ENCODE measurements at regions not wholly inside any gene's neighbourhood (a gene's known extent, or its start where the extent isn't known, plus 50 kb on each side); places are given as distances from the start of the nearest gene placed in this dataset.
"Not testable (repeated sequence)": the region's sequence is repeated elsewhere in the genome, so short reads cannot be mapped to it uniquely, and the experiment has no call there.

GRCh38 chr7:65132256-65132655 lies 125.8 kb upstream of the ERV3-1 start:
- not testable (repeated sequence) for H3K27me3 Mint-ChIP-seq; ATAC-seq (ENCODE audit: low read depth in 2 of 2); DNase-seq; H3K36me3 Mint-ChIP-seq; H3K9me3 Mint-ChIP-seq; H3K4me1 Mint-ChIP-seq; H3K27ac Mint-ChIP-seq; H3K4me3 Mint-ChIP-seq

- not testable (repeated sequence) for DNase-seq; H3K9me3 Mint-ChIP-seq; H3K4me3 Mint-ChIP-seq; H3K36me3 Mint-ChIP-seq; ATAC-seq (ENCODE audit: low read depth in 2 of 2); H3K27me3 Mint-ChIP-seq; H3K4me1 Mint-ChIP-seq; H3K27ac Mint-ChIP-seq
These were observed 120.9 kb upstream of the ERV3-1 start for GRCh38 chr7:65127364-65127763.

- not testable (repeated sequence) for H3K4me3 Mint-ChIP-seq; H3K27ac Mint-ChIP-seq; H3K27me3 Mint-ChIP-seq; DNase-seq; H3K36me3 Mint-ChIP-seq; ATAC-seq (ENCODE audit: low read depth in 2 of 2); H3K9me3 Mint-ChIP-seq; H3K4me1 Mint-ChIP-seq
These were observed 118.1 kb upstream of the ERV3-1 start for GRCh38 chr7:65124600-65124999.

GRCh38 chr7:65105650-65106203 lies 99.2 kb upstream of the ERV3-1 start:
- ATAC-seq (ENCODE audit: low read depth in 2 of 2); H3K4me1 Mint-ChIP-seq; DNase-seq; H3K36me3 Mint-ChIP-seq; H3K27me3 Mint-ChIP-seq; H3K4me3 Mint-ChIP-seq; H3K9me3 Mint-ChIP-seq: not testable (repeated sequence)
- peak overlapping the region in 1 of 6 donors; percentile 94 for H3K27ac Mint-ChIP-seq

- H3K27me3 Mint-ChIP-seq; H3K36me3 Mint-ChIP-seq; H3K9me3 Mint-ChIP-seq; H3K4me3 Mint-ChIP-seq; ATAC-seq (ENCODE audit: low read depth in 2 of 2); H3K4me1 Mint-ChIP-seq; H3K27ac Mint-ChIP-seq; DNase-seq: not testable (repeated sequence)
These were observed 94.0 kb upstream of the ERV3-1 start for GRCh38 chr7:65100499-65100898.

GRCh38 chr7:65081669-65082055 lies 75.2 kb upstream of the ERV3-1 start:
- DNase-seq; H3K36me3 Mint-ChIP-seq; ATAC-seq (ENCODE audit: low read depth in 2 of 2); H3K27me3 Mint-ChIP-seq; H3K9me3 Mint-ChIP-seq; H3K4me1 Mint-ChIP-seq: not testable (repeated sequence)
- H3K27ac Mint-ChIP-seq: peak overlapping the region in 5 of 6 donors; percentile 86 to 96 (median 92)
- peak overlapping the region; percentile 85 to 99 (median 95) for H3K4me3 Mint-ChIP-seq

GRCh38 chr7:65080799-65081668 lies 74.5 kb upstream of the ERV3-1 start:
- H3K9me3 Mint-ChIP-seq, H3K27me3 Mint-ChIP-seq, H3K36me3 Mint-ChIP-seq, H3K4me1 Mint-ChIP-seq: not testable (repeated sequence)
- H3K4me3 Mint-ChIP-seq: peak overlapping the region; percentile 85 to 99 (median 95)
- DNase-seq: peak; percentile 93
- peak overlapping the region; percentile 86 to 96 (median 92) for H3K27ac Mint-ChIP-seq
- peak; percentile 96 to 97 for ATAC-seq (ENCODE audit: low read depth in 2 of 2)

GRCh38 chr7:65074959-65075358 lies 68.5 kb upstream of the ERV3-1 start:
- H3K27me3 Mint-ChIP-seq; H3K9me3 Mint-ChIP-seq; H3K4me1 Mint-ChIP-seq; DNase-seq; ATAC-seq (ENCODE audit: low read depth in 2 of 2); H3K27ac Mint-ChIP-seq; H3K4me3 Mint-ChIP-seq; H3K36me3 Mint-ChIP-seq: not testable (repeated sequence)

- H3K27me3 Mint-ChIP-seq; ATAC-seq (ENCODE audit: low read depth in 2 of 2); H3K4me3 Mint-ChIP-seq; DNase-seq; H3K27ac Mint-ChIP-seq; H3K4me1 Mint-ChIP-seq; H3K36me3 Mint-ChIP-seq; H3K9me3 Mint-ChIP-seq: not testable (repeated sequence)
These were observed 66.7 kb upstream of the ERV3-1 start for GRCh38 chr7:65073160-65073559.

GRCh38 chr7:65071854-65072431 lies 65.5 kb upstream of the ERV3-1 start:
- not testable (repeated sequence) for H3K27ac Mint-ChIP-seq; H3K4me3 Mint-ChIP-seq; ATAC-seq (ENCODE audit: low read depth in 2 of 2); DNase-seq; H3K36me3 Mint-ChIP-seq; H3K27me3 Mint-ChIP-seq; H3K4me1 Mint-ChIP-seq; H3K9me3 Mint-ChIP-seq

GRCh38 chr7:65069476-65069875 lies 63.0 kb upstream of the ERV3-1 start:
- not testable (repeated sequence) for H3K9me3 Mint-ChIP-seq; ATAC-seq (ENCODE audit: low read depth in 2 of 2); H3K27me3 Mint-ChIP-seq; H3K27ac Mint-ChIP-seq; H3K36me3 Mint-ChIP-seq; H3K4me1 Mint-ChIP-seq; DNase-seq; H3K4me3 Mint-ChIP-seq

- not testable (repeated sequence) for ATAC-seq (ENCODE audit: low read depth in 2 of 2); H3K4me3 Mint-ChIP-seq; H3K27ac Mint-ChIP-seq
These were observed 56.1 kb upstream of the ERV3-1 start for GRCh38 chr7:65062566-65062965.

GRCh38 chr7:65059247-65059646 lies 52.8 kb upstream of the ERV3-1 start:
- Mint-ChIP-seq H3K36me3 (peaks cover 13 to 14% of the 10 kb centered on the region in 2 donors), H3K4me1 (peaks cover 14 to 32% (median 19%) of the 10 kb centered on the region in 3 donors)
- not testable (repeated sequence) for H3K27me3 Mint-ChIP-seq; H3K4me3 Mint-ChIP-seq; DNase-seq; H3K9me3 Mint-ChIP-seq; H3K27ac Mint-ChIP-seq; ATAC-seq (ENCODE audit: low read depth in 2 of 2)

More at GRCh38 chr7:65062566-65062965, 56.1 kb upstream of the ERV3-1 start:
- H3K36me3 Mint-ChIP-seq, H3K27me3 Mint-ChIP-seq, DNase-seq, H3K9me3 Mint-ChIP-seq: not testable (repeated sequence)
- peaks cover 6 to 17% (median 15%) of the 10 kb centered on the region in 3 donors for H3K4me1 Mint-ChIP-seq
